Esophagus (tissue), 2 donors: ENCODE measurements at regions not wholly inside any gene's neighbourhood (a gene's known extent, or its start where the extent isn't known, plus 50 kb on each side); places are given as distances from the start of the nearest gene placed in this dataset.
"Not testable (repeated sequence)": the region's sequence is repeated elsewhere in the genome, so short reads cannot be mapped to it uniquely, and the experiment has no call there.

Experiments used
- H3K27ac ChIP-seq, 2 donors: one replicate each; pipeline ENCODE4 v1.5.1; 2013; ENCODE audit warnings: low read depth in 2 of 2, mild to moderate bottlenecking in 2 of 2, inconsistent platforms in 1 of 2, low read length in 1 of 2, moderate library complexity in 1 of 2
- H3K27me3 ChIP-seq, 2 donors: one replicate each; pipeline ENCODE4 v1.6.1; 2013; ENCODE audit warnings: low read length in 2 of 2, control low read depth in 1 of 2, mild to moderate bottlenecking in 1 of 2; ENCODE audit not compliant: insufficient read depth in 2 of 2, control insufficient read depth in 1 of 2
- H3K36me3 ChIP-seq, 2 donors: one replicate each; pipeline ENCODE4 v1.6.1; 2013; ENCODE audit warnings: low read length in 1 of 2; ENCODE audit not compliant: control insufficient read depth in 2 of 2, insufficient read depth in 2 of 2
- H3K4me1 ChIP-seq, 2 donors: one replicate each; pipeline ENCODE4 v1.6.1; 2013; ENCODE audit warnings: low read length in 1 of 2; ENCODE audit not compliant: control insufficient read depth in 2 of 2, insufficient read depth in 2 of 2
- H3K4me3 ChIP-seq, 2 donors: one replicate each; pipeline ENCODE4 v1.5.1; 2013; ENCODE audit warnings: low read length in 2 of 2, mild to moderate bottlenecking in 2 of 2, low read depth in 1 of 2, moderate library complexity in 1 of 2
- H3K9me3 ChIP-seq, 2 donors: one replicate each; pipeline ENCODE4 v1.6.1; 2013; ENCODE audit warnings: mild to moderate bottlenecking in 2 of 2, low read depth in 1 of 2, low read length in 1 of 2, moderate library complexity in 1 of 2; ENCODE audit not compliant: control insufficient read depth in 2 of 2, insufficient read depth in 1 of 2
- WGBS, 2 donors: extraction: QIAGEN DNeasy Blood & Tissue Kit; methylation state at CpG; one replicate each; pipeline ENCODE4 v1.1.7; 2013; 5-methylcytosine and 5-hydroxymethylcytosine counted together
- donor health status: healthy with polysubstance abuse.
- donor health status: Bipolar disorder and iron deficiency.

- Histone ChIP-seq H3K27me3 (no peaks in the 10 kb centered on the region), H3K9me3 (no peaks in the 10 kb centered on the region), H3K27ac (no peak overlapping the region), H3K4me1 (no peaks in the 10 kb centered on the region), H3K4me3 (no peak overlapping the region), H3K36me3 (no peaks in the 10 kb centered on the region)
These were observed 783.0 kb downstream of the TENT5A start for GRCh38 chr6:80969439-80969838.

- Histone ChIP-seq H3K4me1 (no peaks in the 10 kb centered on the region), H3K27me3 (no peaks in the 10 kb centered on the region), H3K9me3 (no peaks in the 10 kb centered on the region), H3K4me3 (no peak overlapping the region), H3K36me3 (no peaks in the 10 kb centered on the region), H3K27ac (no peak overlapping the region)
- WGBS, 2 donors, result 24 to 37% methylated on average over 1 of the region's 1 CpG
These were observed 784.9 kb downstream of the TENT5A start for GRCh38 chr6:80967609-80968008.

DNA sequence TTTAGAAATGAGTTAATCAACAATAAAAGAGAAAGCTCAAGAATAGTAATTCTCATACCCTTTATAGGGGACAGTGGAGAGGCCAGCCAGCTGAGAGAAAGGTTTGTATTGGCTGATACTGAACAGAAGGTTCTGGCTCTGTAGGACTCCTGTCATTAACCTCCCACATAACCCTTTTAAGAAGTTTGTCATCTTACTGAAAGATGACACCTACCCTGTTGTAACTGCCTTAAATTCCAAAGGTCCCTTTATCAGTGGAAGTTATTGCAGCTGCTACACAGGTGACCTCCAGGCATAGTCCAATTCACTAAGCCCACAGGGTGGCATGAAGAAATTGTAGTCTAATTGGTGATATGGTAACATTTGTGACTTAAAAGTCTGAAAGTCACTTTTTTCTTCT, 790.1 kb downstream of the TENT5A start:
- Histone ChIP-seq H3K9me3 (no peaks in the 10 kb centered on the region), H3K27me3 (no peaks in the 10 kb centered on the region)

GRCh38 chr6:80961166-80961565, 791.3 kb downstream of the TENT5A start:
- Histone ChIP-seq H3K27ac (no peak overlapping the region), H3K9me3 (no peaks in the 10 kb centered on the region)

More for the DNA sequence above, 790.1 kb downstream of the TENT5A start:
- H3K36me3 ChIP-seq, result no peaks in the 10 kb centered on the region
- no peak overlapping the region for H3K27ac ChIP-seq
- no peak overlapping the region for H3K4me3 ChIP-seq
- no peaks in the 10 kb centered on the region for H3K4me1 ChIP-seq

DNA sequence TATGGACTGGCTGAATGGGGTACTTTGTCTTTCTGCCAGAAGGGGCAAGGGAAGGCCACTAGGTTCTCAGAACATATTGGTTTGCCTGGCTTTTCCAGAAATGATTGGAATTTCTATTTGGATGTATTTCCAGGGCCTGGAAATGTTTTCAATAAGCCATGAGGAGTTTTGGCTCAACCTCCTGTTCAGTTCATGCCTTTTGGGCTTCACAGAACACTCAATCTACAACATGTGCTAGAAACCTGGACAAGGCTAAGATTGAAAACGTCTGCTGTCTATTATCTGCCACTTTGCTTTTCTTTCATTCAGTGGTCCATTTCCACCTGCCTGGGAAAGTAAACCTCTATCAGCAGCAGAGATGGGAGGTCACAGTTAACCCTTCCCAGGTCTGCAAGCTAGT, 793.4 kb downstream of the TENT5A start:
- Histone ChIP-seq H3K27ac (no peak overlapping the region), H3K9me3 (no peaks in the 10 kb centered on the region), H3K36me3 (no peaks in the 10 kb centered on the region), H3K4me3 (no peak overlapping the region), H3K27me3 (no peaks in the 10 kb centered on the region), H3K4me1 (no peaks in the 10 kb centered on the region)
- 18 to 27% methylated on average over 1 of the region's 1 CpG for WGBS, 2 donors

More at GRCh38 chr6:80961166-80961565, 791.3 kb downstream of the TENT5A start:
- Histone ChIP-seq H3K4me3 (no peak overlapping the region), H3K36me3 (no peaks in the 10 kb centered on the region), H3K27me3 (no peaks in the 10 kb centered on the region), H3K4me1 (no peaks in the 10 kb centered on the region)
- 78 to 85% methylated on average over 3 of the region's 3 CpGs for whole genome bisulfite sequencing, 2 donors

DNA sequence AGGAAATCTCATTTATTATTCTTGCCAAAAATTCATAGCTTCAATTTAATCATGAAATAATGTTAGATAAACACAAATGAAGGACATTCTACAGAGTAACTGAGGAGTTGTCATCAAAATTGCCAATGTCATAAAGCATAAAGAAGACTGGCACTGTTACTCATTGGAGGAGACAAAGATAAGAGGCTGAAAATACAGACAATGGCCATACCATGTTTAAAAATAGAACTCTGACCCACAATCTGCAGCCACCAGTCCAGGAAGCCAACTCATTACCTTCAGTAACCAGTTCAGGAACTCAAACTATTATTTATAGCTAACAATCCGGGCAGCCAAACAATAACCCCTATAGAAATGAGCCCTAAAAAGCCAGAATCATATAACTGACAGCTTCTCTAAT, 795.6 kb downstream of the TENT5A start:
- Histone ChIP-seq H3K4me3 (no peak overlapping the region), H3K4me1 (no peaks in the 10 kb centered on the region), H3K27ac (no peak overlapping the region), H3K27me3 (no peaks in the 10 kb centered on the region), H3K36me3 (no peaks in the 10 kb centered on the region), H3K9me3 (no peaks in the 10 kb centered on the region)
- WGBS, 2 donors, result 48 to 71% methylated on average over 1 of the region's 1 CpG

DNA sequence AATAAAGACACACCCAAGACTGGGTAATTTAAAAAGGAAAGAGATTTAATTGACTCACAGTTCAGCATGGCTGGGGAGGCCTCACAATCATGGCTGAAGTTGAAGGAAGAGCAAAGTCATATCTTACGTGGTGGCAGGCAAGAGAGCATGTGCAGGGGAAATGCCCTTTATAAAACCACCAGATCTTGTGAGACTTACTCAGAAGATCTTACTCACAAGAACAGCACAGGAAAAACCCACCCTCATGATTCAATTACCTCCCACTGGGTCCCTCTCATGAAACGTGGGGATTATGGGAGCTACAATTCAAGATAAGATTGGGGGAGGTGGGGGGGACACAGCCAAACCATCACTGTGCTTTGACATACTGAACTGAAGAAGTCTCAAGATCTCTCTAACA, 800.0 kb downstream of the TENT5A start:
- H3K36me3 ChIP-seq, H3K27me3 ChIP-seq, H3K4me1 ChIP-seq, H3K27ac ChIP-seq, H3K4me3 ChIP-seq, H3K9me3 ChIP-seq: not testable (repeated sequence)
- WGBS, 2 donors, result 45 to 69% methylated on average over 2 of the region's 2 CpGs

DNA sequence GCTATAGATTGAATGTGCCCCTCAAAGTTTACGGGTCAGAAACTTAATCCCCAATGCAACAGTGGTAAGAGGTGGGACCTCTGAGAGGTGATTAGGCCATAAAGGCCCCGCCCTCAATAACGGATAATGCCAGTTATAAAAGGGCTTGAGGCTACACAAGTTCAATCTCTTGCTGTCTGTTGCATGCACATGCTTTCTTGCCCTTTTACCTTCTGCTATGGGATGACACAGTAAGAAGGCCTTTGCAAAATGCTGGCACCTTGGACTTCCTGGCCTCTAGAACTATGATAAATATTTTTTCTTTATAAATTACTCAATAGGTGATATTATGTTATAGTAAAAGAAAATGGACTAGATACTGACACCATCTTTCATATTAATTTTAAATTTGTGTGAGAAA, 806.1 kb downstream of the TENT5A start:
- Histone ChIP-seq H3K27ac (no peak overlapping the region), H3K27me3 (no peaks in the 10 kb centered on the region)
- WGBS, 2 donors, result 71 to 79% methylated on average over 3 of the region's 3 CpGs

DNA sequence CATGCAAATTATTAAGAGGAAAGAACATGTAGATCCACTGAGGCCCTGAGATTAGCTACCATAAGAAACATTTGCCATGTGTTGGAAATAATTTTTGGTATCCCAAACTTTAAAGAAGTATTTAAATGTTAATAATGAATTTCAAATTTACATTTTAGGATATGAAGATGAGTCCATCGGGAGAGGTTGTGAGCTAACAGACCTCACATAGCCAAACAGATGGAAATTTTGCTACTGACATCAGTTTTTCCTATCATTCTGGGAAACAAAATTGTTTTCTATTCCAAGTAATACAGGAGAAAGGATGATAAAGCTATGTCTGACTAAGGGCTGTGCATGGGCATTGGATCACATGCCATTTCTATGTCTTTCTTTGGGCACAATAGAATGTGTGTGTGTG, 809.6 kb downstream of the TENT5A start:
- H3K4me1 ChIP-seq, result no peaks in the 10 kb centered on the region
- 77 to 83% methylated on average over 1 of the region's 1 CpG for WGBS, 2 donors

More for the DNA sequence above, 806.1 kb downstream of the TENT5A start:
- H3K4me1 ChIP-seq, result no peaks in the 10 kb centered on the region
- no peak overlapping the region for H3K4me3 ChIP-seq
- no peaks in the 10 kb centered on the region for H3K9me3 ChIP-seq
- no peaks in the 10 kb centered on the region for H3K36me3 ChIP-seq

GRCh38 chr6:80940976-80941375, 811.5 kb downstream of the TENT5A start:
- Histone ChIP-seq H3K4me1 (no peaks in the 10 kb centered on the region), H3K27ac (no peak overlapping the region), H3K9me3 (peaks cover 5 to 8% of the 10 kb centered on the region in 2 donors), H3K36me3 (no peaks in the 10 kb centered on the region), H3K4me3 (no peak overlapping the region), H3K27me3 (no peaks in the 10 kb centered on the region)
- 84 to 87% methylated on average over 1 of the region's 1 CpG for WGBS, 2 donors

More for the DNA sequence above, 809.6 kb downstream of the TENT5A start:
- Histone ChIP-seq H3K36me3 (no peaks in the 10 kb centered on the region), H3K4me3 (no peak overlapping the region), H3K9me3 (no peaks in the 10 kb centered on the region), H3K27me3 (no peaks in the 10 kb centered on the region), H3K27ac (no peak overlapping the region)
